HepG2 (cell line): ENCODE measurements at regions not wholly inside any gene's neighbourhood (a gene's known extent, or its start where the extent isn't known, plus 50 kb on each side); places are given as distances from the start of the nearest gene placed in this dataset.

Experiments
- JUNB ChIP-seq: sonication (generic); formaldehyde crosslinking; IDR thresholded peaks from 2 replicates; pipeline ENCODE4 v1.8.0; 2022; ENCODE audit warnings: missing genetic modification reagents, mild to moderate bottlenecking, borderline replicate concordance
- KLF16 ChIP-seq, 2 experiments: sonication (generic) in 1 of 2; formaldehyde crosslinking in 1 of 2; IDR thresholded peaks; 2 replicates each; pipeline versions ENCODE4 v1.6.1 to v1.8.0; 2016 to 2023; ENCODE audit warnings: missing genetic modification reagents in 2 of 2, missing compliant biosample characterization in 1 of 2
- POLR2AphosphoS5 ChIP-seq: IDR thresholded peaks from 2 replicates; pipeline ENCODE4 v1.6.1; 2012; ENCODE audit warnings: low read depth, low read length
- POLR2G ChIP-seq: fragments of 200-400 bp; formaldehyde crosslinking; IDR thresholded peaks from 2 replicates; pipeline ENCODE4 v1.6.1; 2018; ENCODE audit warnings: mild to moderate bottlenecking, low read depth, low read length, moderate library complexity
- RFXAP ChIP-seq: sonication (generic); formaldehyde crosslinking; IDR thresholded peaks from 2 replicates; pipeline ENCODE4 v1.4.0; 2020; ENCODE audit warnings: missing genetic modification reagents, borderline replicate concordance
- SP1 ChIP-seq, 2 experiments: fragments of 450-650 bp in 1 of 2; sonication (generic) in 1 of 2; formaldehyde crosslinking in 1 of 2; IDR thresholded peaks; 2 replicates each; pipeline versions ENCODE4 v1.4.0 to v1.6.1; 2016 to 2020; ENCODE audit warnings: missing genetic modification reagents in 1 of 2
- TCF7L2 ChIP-seq: IDR thresholded peaks from 2 replicates; pipeline ENCODE4 v1.6.1; 2011; ENCODE audit warnings: mild to moderate bottlenecking, low read depth, low read length, moderate library complexity
- TMF1 ChIP-seq: sonication (generic); formaldehyde crosslinking; IDR thresholded peaks from 2 replicates; pipeline ENCODE4 v1.8.1; 2022; ENCODE audit warnings: low read depth, missing genetic modification reagents
- TF ChIP-seq, protein P1 (sequence below): sonication (generic); formaldehyde crosslinking; IDR thresholded peaks from 2 replicates; pipeline ENCODE4 v1.5.0; 2020; ENCODE audit warnings: mild to moderate bottlenecking, missing genetic modification reagents, moderate library complexity
- TF ChIP-seq, protein P2 (sequence below): sonication (generic); formaldehyde crosslinking; IDR thresholded peaks from 2 replicates; pipeline ENCODE4; 2020; ENCODE audit warnings: missing genetic modification reagents, mild to moderate bottlenecking, borderline replicate concordance
- TF ChIP-seq, protein P3 (sequence below): sonication (generic); formaldehyde crosslinking; conservative IDR thresholded peaks from 2 replicates; pipeline ENCODE4 v1.4.0; 2020; ENCODE audit warnings: missing genetic modification reagents
- TF ChIP-seq, protein P4 (sequence below): sonication (generic); formaldehyde crosslinking; IDR thresholded peaks from 2 replicates; pipeline ENCODE4 v1.4.0; 2020; ENCODE audit warnings: missing genetic modification reagents
- TF ChIP-seq, protein P5 (sequence below): IDR thresholded peaks from 2 replicates; pipeline ENCODE4 v1.6.1; 2012; ENCODE audit warnings: inconsistent platforms

DNA sequence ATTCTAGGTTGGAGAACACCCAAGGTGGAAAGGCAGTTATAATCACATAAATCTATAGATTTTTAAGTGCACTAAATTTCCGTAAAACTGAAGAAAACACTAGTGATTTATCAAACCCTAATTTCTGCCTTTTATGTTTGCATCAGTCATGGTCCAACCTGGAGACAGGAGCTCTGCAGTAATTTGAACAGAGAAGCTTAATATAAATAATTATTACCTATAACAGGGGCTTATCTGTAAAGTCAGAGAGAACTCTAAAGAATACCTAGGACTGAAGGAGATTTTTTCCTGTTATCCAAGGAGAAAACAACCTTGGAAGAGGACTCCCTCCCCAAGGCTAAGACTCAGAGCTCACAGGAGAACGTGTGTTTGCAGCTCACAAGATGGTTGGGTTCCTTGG is 95.1 kb downstream of the MPP7 start:
- TF ChIP-seq, protein P1, sequence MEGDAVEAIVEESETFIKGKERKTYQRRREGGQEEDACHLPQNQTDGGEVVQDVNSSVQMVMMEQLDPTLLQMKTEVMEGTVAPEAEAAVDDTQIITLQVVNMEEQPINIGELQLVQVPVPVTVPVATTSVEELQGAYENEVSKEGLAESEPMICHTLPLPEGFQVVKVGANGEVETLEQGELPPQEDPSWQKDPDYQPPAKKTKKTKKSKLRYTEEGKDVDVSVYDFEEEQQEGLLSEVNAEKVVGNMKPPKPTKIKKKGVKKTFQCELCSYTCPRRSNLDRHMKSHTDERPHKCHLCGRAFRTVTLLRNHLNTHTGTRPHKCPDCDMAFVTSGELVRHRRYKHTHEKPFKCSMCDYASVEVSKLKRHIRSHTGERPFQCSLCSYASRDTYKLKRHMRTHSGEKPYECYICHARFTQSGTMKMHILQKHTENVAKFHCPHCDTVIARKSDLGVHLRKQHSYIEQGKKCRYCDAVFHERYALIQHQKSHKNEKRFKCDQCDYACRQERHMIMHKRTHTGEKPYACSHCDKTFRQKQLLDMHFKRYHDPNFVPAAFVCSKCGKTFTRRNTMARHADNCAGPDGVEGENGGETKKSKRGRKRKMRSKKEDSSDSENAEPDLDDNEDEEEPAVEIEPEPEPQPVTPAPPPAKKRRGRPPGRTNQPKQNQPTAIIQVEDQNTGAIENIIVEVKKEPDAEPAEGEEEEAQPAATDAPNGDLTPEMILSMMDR (CRISPR knock-in tag), result no peak
- TF ChIP-seq POLR2AphosphoS5, result no peak
- TF ChIP-seq, protein P2, sequence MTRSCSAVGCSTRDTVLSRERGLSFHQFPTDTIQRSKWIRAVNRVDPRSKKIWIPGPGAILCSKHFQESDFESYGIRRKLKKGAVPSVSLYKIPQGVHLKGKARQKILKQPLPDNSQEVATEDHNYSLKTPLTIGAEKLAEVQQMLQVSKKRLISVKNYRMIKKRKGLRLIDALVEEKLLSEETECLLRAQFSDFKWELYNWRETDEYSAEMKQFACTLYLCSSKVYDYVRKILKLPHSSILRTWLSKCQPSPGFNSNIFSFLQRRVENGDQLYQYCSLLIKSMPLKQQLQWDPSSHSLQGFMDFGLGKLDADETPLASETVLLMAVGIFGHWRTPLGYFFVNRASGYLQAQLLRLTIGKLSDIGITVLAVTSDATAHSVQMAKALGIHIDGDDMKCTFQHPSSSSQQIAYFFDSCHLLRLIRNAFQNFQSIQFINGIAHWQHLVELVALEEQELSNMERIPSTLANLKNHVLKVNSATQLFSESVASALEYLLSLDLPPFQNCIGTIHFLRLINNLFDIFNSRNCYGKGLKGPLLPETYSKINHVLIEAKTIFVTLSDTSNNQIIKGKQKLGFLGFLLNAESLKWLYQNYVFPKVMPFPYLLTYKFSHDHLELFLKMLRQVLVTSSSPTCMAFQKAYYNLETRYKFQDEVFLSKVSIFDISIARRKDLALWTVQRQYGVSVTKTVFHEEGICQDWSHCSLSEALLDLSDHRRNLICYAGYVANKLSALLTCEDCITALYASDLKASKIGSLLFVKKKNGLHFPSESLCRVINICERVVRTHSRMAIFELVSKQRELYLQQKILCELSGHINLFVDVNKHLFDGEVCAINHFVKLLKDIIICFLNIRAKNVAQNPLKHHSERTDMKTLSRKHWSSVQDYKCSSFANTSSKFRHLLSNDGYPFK (CRISPR knock-in tag), result no peak
- TF ChIP-seq TCF7L2, result no peak
- TF ChIP-seq TMF1 (CRISPR knock-in tag), result no peak
- TF ChIP-seq RFXAP (CRISPR knock-in tag), result no peak
- no peak for TF ChIP-seq KLF16 (CRISPR knock-in tag; IDR thresholded peaks at IDR 0.05)
- TF ChIP-seq, protein P3, sequence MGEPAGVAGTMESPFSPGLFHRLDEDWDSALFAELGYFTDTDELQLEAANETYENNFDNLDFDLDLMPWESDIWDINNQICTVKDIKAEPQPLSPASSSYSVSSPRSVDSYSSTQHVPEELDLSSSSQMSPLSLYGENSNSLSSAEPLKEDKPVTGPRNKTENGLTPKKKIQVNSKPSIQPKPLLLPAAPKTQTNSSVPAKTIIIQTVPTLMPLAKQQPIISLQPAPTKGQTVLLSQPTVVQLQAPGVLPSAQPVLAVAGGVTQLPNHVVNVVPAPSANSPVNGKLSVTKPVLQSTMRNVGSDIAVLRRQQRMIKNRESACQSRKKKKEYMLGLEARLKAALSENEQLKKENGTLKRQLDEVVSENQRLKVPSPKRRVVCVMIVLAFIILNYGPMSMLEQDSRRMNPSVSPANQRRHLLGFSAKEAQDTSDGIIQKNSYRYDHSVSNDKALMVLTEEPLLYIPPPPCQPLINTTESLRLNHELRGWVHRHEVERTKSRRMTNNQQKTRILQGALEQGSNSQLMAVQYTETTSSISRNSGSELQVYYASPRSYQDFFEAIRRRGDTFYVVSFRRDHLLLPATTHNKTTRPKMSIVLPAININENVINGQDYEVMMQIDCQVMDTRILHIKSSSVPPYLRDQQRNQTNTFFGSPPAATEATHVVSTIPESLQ, result no peak
- TF ChIP-seq, protein P4, sequence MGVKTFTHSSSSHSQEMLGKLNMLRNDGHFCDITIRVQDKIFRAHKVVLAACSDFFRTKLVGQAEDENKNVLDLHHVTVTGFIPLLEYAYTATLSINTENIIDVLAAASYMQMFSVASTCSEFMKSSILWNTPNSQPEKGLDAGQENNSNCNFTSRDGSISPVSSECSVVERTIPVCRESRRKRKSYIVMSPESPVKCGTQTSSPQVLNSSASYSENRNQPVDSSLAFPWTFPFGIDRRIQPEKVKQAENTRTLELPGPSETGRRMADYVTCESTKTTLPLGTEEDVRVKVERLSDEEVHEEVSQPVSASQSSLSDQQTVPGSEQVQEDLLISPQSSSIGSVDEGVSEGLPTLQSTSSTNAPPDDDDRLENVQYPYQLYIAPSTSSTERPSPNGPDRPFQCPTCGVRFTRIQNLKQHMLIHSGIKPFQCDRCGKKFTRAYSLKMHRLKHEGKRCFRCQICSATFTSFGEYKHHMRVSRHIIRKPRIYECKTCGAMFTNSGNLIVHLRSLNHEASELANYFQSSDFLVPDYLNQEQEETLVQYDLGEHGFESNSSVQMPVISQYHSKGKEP, result no peak
- TF ChIP-seq SP1 (IDR thresholded peaks at IDR 0.05), result no peak
- TF ChIP-seq SP1 (CRISPR knock-in tag; IDR thresholded peaks at IDR 0.05), result no peak
- TF ChIP-seq, protein P5, sequence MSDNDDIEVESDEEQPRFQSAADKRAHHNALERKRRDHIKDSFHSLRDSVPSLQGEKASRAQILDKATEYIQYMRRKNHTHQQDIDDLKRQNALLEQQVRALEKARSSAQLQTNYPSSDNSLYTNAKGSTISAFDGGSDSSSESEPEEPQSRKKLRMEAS, result no peak
- no peak for TF ChIP-seq JUNB (CRISPR knock-in tag)
- no peak for TF ChIP-seq POLR2G
